CD4-positive, alpha-beta T cell treated with Interleukin-17A for 1 hour (primary cell): ENCODE measurements at regions not wholly inside any gene's neighbourhood (a gene's known extent, or its start where the extent isn't known, plus 50 kb on each side); places are given as distances from the start of the nearest gene placed in this dataset.
A peak's percentile ranks its signal among the peaks of the same experiment; 100 is the strongest.
"Not testable (repeated sequence)": the region's sequence is repeated elsewhere in the genome, so short reads cannot be mapped to it uniquely, and the experiment has no call there.

ENCODE experiments used
- DNase-seq: peaks from one replicate; pipeline ENCODE4 v3.0.0-alpha.2; 2020

- DNase-seq, result peak; percentile 52
Measured at GRCh38 chr5:42989190-42989589, 50.9 kb downstream of the ANXA2R start.

GRCh38 chr5:42988568-42988967 lies 51.6 kb downstream of the ANXA2R start:
- no peak for DNase-seq

DNA sequence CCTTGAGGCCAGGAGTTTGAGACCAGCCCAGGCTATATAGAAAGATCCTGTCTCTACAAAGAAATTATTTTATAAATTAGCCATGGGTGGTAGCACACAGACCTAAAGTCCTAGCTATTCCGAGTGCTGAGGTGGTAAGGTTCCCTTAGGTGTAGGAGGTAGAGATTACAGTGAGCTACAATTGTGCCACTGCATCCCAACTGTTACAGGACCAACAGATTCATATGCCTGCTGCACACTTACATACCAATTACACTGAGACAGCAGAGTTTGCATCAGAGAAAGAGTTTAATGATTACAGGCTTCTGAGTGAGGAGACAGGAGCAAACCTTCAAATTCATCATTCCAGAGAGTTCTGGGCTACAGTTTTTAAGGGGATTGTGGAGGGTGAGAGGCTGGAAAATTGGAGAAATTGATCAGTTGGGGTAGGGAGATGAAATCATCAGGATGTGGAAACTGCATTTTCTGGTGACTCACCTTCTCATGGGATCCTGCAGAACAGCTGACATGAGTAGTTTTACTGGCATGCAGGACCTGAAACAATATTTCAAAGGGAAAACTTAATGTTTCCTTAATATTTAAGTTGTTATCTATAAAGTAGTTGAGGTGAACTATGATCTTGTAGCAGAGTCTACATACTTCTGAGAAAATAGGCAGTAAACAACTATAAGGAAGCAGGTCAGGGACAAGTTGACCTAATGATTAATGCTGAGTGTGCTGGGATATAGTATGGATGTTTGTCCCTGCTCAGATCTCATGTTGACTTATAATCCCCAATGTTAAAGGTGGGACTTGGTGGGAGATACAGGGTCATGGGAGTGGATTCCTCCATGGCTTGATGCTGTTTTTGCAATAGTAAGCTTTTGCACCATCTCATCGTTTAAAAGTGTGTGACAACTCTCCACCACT lies 54.7 kb downstream of the ANXA2R start:
- no peak for DNase-seq

GRCh38 chr5:42984307-42984706 lies 55.8 kb downstream of the ANXA2R start:
- no peak for DNase-seq

DNA sequence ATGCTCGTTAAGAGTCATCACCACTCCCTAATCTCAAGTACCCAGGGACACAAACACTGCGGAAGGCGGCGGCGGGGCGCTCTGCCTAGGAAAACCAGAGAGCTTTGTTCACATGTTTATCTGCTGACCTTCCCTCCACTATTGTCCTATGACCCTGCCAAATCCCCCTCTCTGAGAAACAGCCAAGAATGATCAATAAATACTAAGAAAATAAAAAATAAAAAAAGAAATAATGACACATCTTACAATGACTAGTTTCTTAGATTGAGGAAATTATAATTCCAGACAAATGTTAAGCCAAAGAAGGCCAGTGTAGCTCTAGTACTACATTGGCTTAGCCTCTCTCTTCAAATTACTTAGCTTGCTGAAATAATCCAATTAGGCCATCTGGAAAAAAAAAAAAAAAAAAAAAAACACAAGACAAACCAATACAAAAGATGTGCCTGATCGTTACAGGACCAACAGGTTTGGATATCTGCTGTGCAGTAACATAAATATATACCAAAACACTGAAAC lies 58.0 kb downstream of the ANXA2R start:
- DNase-seq, result no peak

DNA sequence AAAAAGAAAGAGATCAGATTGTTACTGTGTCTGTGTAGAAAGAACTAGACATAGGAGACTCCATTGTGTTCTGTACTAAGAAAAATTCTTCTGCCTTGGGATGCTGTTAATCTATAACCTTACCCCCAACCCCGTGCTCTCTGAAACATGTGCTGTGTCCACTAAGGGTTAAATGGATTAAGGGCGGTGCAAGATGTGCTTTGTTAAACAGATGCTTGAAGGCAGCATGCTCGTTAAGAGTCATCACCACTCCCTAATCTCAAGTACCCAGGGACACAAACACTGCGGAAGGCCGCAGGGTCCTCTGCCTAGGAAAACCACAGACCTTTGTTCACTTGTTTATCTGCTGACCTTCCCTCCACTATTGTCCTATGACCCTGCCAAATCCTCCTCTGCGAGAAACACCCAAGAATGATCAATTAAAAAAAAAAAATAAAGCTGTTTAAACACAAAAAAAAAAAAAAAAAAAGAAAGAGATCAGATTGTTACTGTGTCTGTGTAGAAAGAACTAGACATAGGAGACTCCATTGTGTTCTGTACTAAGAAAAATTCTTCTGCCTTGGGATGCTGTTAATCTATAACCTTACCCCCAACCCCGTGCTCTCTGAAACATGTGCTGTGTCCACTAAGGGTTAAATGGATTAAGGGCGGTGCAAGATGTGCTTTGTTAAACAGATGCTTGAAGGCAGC lies 58.6 kb downstream of the ANXA2R start:
- not testable (repeated sequence) for DNase-seq

- not testable (repeated sequence) for DNase-seq
Measured at GRCh38 chr5:42981015-42981414, 59.1 kb downstream of the ANXA2R start.

DNA sequence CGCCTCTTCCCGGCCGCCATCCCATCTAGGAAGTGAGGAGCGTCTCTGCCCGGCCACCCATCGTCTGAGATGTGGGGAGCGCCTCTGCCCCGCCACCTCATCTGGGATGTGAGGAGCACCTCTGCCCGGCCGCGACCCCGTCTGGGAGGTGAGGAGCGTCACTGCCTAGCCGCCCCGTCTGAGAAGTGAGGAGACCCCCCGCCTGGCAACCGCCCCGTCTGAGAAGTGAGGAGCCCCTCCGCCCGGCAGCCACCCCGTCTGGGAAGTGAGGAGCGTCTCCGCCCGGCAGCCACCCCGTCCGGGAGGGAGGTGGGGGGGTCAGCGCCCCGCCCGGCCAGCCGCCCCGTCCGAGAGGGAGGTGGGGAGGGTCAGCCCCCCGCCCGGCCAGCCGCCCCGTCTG lies 59.7 kb downstream of the ANXA2R start:
- DNase-seq, result not testable (repeated sequence)

DNA sequence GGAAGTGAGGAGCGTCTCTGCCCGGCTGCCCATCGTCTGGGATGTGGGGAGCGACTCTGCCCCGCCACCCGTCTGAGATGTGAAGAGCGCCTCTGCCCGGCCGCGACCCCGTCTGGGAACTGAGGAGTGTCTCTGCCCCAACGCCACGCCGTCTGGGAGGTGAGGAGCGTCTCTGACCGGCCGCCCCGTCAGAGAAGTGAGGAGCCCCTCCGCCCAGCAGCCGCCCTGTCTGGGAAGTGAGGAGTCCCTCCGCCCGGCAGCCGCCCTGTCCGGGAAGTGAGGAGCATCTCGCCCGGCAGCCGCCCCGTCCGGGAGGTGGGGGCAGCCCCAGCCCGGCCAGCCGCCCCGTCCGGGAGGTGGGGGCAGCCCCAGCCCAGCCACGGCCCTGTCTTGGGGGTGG lies 60.9 kb downstream of the ANXA2R start:
- not testable (repeated sequence) for DNase-seq

DNA sequence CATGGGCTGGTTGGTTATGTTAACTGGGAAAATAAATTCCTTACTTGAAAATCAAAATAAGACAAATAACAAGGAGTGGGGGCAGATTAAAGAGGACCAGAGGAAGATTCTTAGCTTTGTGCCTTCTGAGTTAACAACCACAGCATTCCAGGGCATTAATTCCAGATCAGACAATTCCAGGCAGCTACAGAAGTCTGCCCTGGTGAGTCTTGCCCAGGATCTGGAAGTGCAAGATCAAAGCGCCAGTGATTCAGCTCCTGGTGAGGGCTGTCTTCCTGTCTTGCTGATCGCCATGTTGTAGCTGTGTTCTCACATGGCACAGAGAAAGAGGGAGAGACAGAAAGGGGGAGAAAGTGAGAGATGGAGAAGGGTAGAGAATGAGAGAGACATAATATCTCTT lies 65.6 kb downstream of the ANXA2R start:
- no peak for DNase-seq

- peak; percentile 19 for DNase-seq
Measured at GRCh38 chr5:42970636-42971559, 69.2 kb downstream of the ANXA2R start.

- DNase-seq, result peak; percentile 13
Measured at GRCh38 chr5:42965934-42966333, 74.2 kb downstream of the ANXA2R start.

- no peak for DNase-seq
Measured at GRCh38 chr5:42963412-42963811, 76.7 kb downstream of the ANXA2R start.

- DNase-seq, result peak; percentile 31
Measured at GRCh38 chr5:42962124-42962523, 78.0 kb downstream of the ANXA2R start.

DNA sequence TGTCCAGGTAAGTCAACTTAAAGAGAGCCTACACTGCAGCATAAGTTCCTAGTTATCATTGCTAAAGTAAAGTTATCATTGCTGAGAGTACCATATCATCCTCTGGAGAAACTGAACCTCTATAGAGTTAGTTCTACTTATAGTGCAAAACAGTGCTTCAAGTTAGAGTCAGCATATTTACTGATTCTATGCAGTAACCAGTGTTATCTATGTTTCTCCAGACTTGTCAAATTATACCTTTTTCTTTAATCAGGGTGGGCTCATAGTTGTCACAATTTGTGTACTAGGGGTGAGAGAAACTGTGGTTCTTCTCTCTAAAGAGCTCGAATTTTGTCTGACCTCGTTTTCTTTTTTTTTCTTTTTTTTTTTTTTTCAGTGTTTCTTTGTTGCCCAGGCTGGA lies 79.6 kb downstream of the ANXA2R start:
- no peak for DNase-seq

GRCh38 chr5:42956551-42956950 lies 83.6 kb downstream of the ANXA2R start:
- no peak for DNase-seq

DNA sequence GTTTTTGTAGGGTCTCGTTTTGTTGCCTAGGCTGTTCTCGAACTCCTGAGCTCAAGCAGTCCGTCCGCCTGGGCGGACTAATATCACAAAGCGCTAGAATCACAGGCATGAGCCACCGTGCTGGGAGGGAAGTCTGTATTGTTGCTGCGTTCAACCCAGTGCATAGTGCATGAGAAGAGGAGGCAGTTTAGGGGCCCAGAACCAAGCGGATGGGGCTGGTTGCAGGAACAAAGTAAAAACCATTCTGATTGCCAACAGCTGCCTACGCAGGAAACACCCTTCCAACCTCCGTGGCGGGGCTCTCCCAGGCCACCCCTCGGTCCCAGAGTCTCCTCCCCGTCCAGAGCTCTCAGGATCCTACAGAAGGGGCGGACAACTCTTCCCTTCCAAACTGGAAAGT lies 87.1 kb downstream of the ANXA2R start:
- no peak for DNase-seq

DNA sequence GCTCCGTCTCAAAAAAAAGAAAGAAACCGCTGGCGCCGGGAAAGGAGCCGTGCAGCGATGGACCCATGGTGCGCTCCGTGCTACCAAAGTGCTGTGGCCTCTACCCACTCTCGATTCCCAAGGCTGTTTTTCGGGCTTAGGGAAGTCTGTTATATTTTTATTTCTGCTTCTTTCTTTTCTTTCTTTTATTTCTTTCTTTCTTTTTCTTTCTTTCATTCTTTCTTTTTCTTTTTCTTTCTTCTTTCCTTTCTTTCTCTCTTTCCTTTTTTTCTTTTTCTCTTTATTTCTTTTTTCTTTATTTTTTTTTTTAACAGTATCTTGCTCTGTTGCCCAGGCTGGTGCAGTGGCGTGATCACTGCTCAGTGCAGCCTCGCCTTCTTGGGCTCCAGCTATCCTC lies 87.5 kb downstream of the ANXA2R start:
- no peak for DNase-seq

DNA sequence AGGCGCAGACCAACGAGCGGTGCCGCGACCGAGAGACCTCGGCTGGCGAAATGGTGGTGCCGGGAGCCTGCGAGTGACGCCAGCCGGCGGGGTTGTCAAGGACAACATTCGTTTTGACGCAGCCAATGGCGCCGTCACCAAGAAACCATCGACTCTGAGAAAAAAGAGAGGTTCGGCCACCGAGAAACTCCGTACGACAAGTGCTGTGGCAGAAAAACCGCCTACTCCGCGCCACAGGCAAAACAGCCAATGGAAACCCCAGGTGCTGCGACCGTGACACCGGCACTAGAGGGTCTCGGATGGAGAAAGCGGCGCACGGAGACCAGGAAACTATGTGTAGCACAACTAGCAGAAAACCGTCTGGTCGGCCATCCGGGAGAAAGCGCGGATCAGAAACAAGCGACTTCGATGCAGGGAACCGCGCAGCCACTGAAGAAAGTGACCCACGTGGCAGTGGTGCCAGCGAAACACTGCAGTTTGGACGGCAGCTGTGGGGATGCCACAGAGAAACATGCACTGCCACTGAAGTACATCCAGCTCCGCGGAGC lies 88.8 kb downstream of the ANXA2R start:
- DNase-seq, result peak; percentile 89

- DNase-seq, result peak; percentile 80
Measured at GRCh38 chr5:42950456-42951292, 89.4 kb downstream of the ANXA2R start.

DNA sequence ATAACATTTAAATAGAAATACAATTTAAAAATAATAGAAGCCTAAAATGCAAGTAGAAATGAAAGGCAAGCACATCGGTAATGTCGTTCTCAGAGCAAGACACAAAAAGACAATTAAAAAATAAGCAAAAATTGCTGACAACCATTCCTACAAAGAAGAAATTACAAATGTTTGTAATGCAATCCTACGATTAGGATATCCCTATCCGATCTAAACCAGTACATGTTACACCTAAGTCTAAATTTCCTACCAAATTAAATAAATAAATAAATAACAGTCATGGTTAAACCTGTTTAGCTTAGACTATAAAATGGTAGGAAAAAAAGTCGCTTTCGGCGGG lies 90.0 kb downstream of the ANXA2R start:
- DNase-seq, result no peak
